GM23338 (cell line): ENCODE measurements at regions not wholly inside any gene's neighbourhood (a gene's known extent, or its start where the extent isn't known, plus 50 kb on each side); places are given as distances from the start of the nearest gene placed in this dataset.

Source experiments
- ATAC-seq: fragments of 200-7000 bp; cut with Tn5 transposase; 3 replicates; pipeline ENCODE4 v1.9.1; 2020
- DNase-seq: peaks from one replicate; pipeline ENCODE4 v3.0.0-alpha.2; 2015; ENCODE audit warnings: low spot score
- H2AFZ ChIP-seq: fragments of 200-600 bp; sonication (generic); 2 replicates; pipeline ENCODE4 v1.8.0; 2016; ENCODE audit warnings: antibody characterized with exemption, mild to moderate bottlenecking, moderate library complexity
- H3F3A ChIP-seq: fragments of 200-600 bp; sonication (generic); replicated peaks from 2 replicates; pipeline ENCODE4 v1.8.0; 2017; ENCODE audit warnings: antibody characterized with exemption, mixed run types, low read depth
- H3K27ac ChIP-seq: fragments of 200-600 bp; sonication (generic); 2 replicates; pipeline ENCODE4 v1.6.1; 2016; ENCODE audit warnings: low read depth
- H3K27me3 ChIP-seq: fragments of 200-600 bp; sonication (generic); 2 replicates; pipeline ENCODE4 v1.8.0; 2016; ENCODE audit warnings: mild to moderate bottlenecking, mixed run types, moderate library complexity; ENCODE audit not compliant: insufficient read depth
- H3K36me3 ChIP-seq: fragments of 200-600 bp; sonication (generic); 2 replicates; pipeline ENCODE4 v1.8.0; 2016; ENCODE audit warnings: mild to moderate bottlenecking; ENCODE audit not compliant: insufficient read depth
- H3K4me1 ChIP-seq: fragments of 200-600 bp; sonication (generic); 2 replicates; pipeline ENCODE4 v1.8.0; 2016; ENCODE audit warnings: mild to moderate bottlenecking, moderate library complexity; ENCODE audit not compliant: insufficient read depth
- H3K4me2 ChIP-seq: fragments of 200-600 bp; sonication (generic); 2 replicates; pipeline ENCODE4 v1.7.1; 2017; ENCODE audit warnings: mixed run types
- H3K4me3 ChIP-seq: fragments of 200-600 bp; sonication (generic); 2 replicates; pipeline ENCODE4 v1.6.1; 2016; ENCODE audit warnings: mixed run types
- H3K79me2 ChIP-seq: fragments of 200-600 bp; sonication (generic); replicated peaks from 2 replicates; pipeline ENCODE4 v1.8.0; 2017; ENCODE audit warnings: mild to moderate bottlenecking; ENCODE audit not compliant: insufficient read depth
- H3K9me2 ChIP-seq: fragments of 200-600 bp; sonication (generic); 2 replicates; pipeline ENCODE4 v1.8.0; 2017; ENCODE audit not compliant: insufficient read depth
- H4K20me1 ChIP-seq: fragments of 200-600 bp; sonication (generic); replicated peaks from 2 replicates; pipeline ENCODE4 v1.8.0; 2017; ENCODE audit warnings: mild to moderate bottlenecking; ENCODE audit not compliant: insufficient read depth
- H3K27ac Mint-ChIP-seq: 2 replicates; pipeline ENCODE4 v1.8.0; 2020; ENCODE audit warnings: inconsistent platforms, mild to moderate bottlenecking, moderate library complexity, mixed read lengths
- H3K27me3 Mint-ChIP-seq: 3 replicates; pipeline ENCODE4 v1.8.0; 2022; ENCODE audit warnings: low read depth, mild to moderate bottlenecking, moderate library complexity, mixed read lengths, inconsistent platforms; ENCODE audit not compliant: insufficient read depth, poor library complexity
- H3K36me3 Mint-ChIP-seq: 3 replicates; pipeline ENCODE4 v1.8.0; 2021; ENCODE audit warnings: low read depth, mild to moderate bottlenecking, inconsistent platforms, moderate library complexity, mixed read lengths
- H3K4me1 Mint-ChIP-seq: 3 replicates; pipeline ENCODE4 v1.8.0; 2020; ENCODE audit warnings: mild to moderate bottlenecking, inconsistent platforms, mixed read lengths
- H3K4me3 Mint-ChIP-seq: 3 replicates; pipeline ENCODE4 v1.8.0; 2021; ENCODE audit warnings: moderate library complexity, mild to moderate bottlenecking, inconsistent platforms, mixed read lengths
- H3K9me3 Mint-ChIP-seq: 3 replicates; pipeline ENCODE4 v1.8.0; 2020; ENCODE audit warnings: moderate library complexity, mild to moderate bottlenecking, inconsistent platforms, mixed read lengths
- CREB1 ChIP-seq: fragments of 250-450 bp; sonication (Bioruptor Pico); IDR thresholded peaks from 2 replicates; pipeline ENCODE4 v1.5.0; 2020; ENCODE audit warnings: low read depth, mild to moderate bottlenecking, moderate library complexity
- CTCF ChIP-seq, 2 experiments: fragments of 200-600 bp in 1 of 2; sonication (generic) in 1 of 2; conservative IDR thresholded peaks; 2 replicates each; pipeline versions ENCODE4 v1.5.1 to v1.6.1; 2016 to 2017; ENCODE audit warnings: antibody characterized with exemption in 2 of 2, low read depth in 2 of 2, mild to moderate bottlenecking in 2 of 2, moderate library complexity in 1 of 2
- EZH2 ChIP-seq: fragments of 200-600 bp; sonication (generic); IDR thresholded peaks from one replicate; pipeline ENCODE4 v1.8.0; 2017; ENCODE audit warnings: antibody characterized with exemption, mild to moderate bottlenecking, low read depth; ENCODE audit not compliant: unreplicated experiment
- JUNB ChIP-seq: IDR thresholded peaks from one replicate; pipeline ENCODE4 v1.6.1; 2016; ENCODE audit warnings: antibody characterized with exemption; ENCODE audit not compliant: unreplicated experiment
- STAT1 ChIP-seq: IDR thresholded peaks from one replicate; pipeline ENCODE4 v1.6.1; 2016; ENCODE audit warnings: antibody characterized with exemption; ENCODE audit not compliant: unreplicated experiment
- ZNF114 ChIP-seq: fragments of 250-450 bp; sonication (Bioruptor Pico); IDR thresholded peaks from 2 replicates; pipeline ENCODE4 v1.5.0; 2020; ENCODE audit warnings: mild to moderate bottlenecking, moderate library complexity
- TF ChIP-seq, protein P1 (sequence below): IDR thresholded peaks from one replicate; pipeline ENCODE4 v1.6.1; 2018; ENCODE audit warnings: antibody characterized with exemption; ENCODE audit not compliant: unreplicated experiment
- TF ChIP-seq, protein P2 (sequence below): IDR thresholded peaks from 2 replicates; pipeline ENCODE4 v1.6.1; 2016; ENCODE audit warnings: antibody characterized with exemption

GRCh38 chr17:33567223-33567622 is 274.1 kb upstream of the ASIC2 start (continued):
- TF ChIP-seq CTCF (conservative IDR thresholded peaks at IDR 0.05; ENCODE audit: low read depth in 2 of 2) (no peak), STAT1 (no peak)

GRCh38 chr17:33572615-33573014 is 279.5 kb upstream of the ASIC2 start:
- H3K4me3 ChIP-seq, result no peak overlapping the region
- H3K27ac ChIP-seq, result no peak overlapping the region
- no peak overlapping the region for H3K4me3 Mint-ChIP-seq
- H3K9me2 ChIP-seq, result peaks cover 36% of the 10 kb centered on the region
- no peaks in the 10 kb centered on the region for H3K9me3 Mint-ChIP-seq
- H3K79me2 ChIP-seq, result no peaks in the 10 kb centered on the region
- TF ChIP-seq CREB1, result no peak
- TF ChIP-seq, protein P1, sequence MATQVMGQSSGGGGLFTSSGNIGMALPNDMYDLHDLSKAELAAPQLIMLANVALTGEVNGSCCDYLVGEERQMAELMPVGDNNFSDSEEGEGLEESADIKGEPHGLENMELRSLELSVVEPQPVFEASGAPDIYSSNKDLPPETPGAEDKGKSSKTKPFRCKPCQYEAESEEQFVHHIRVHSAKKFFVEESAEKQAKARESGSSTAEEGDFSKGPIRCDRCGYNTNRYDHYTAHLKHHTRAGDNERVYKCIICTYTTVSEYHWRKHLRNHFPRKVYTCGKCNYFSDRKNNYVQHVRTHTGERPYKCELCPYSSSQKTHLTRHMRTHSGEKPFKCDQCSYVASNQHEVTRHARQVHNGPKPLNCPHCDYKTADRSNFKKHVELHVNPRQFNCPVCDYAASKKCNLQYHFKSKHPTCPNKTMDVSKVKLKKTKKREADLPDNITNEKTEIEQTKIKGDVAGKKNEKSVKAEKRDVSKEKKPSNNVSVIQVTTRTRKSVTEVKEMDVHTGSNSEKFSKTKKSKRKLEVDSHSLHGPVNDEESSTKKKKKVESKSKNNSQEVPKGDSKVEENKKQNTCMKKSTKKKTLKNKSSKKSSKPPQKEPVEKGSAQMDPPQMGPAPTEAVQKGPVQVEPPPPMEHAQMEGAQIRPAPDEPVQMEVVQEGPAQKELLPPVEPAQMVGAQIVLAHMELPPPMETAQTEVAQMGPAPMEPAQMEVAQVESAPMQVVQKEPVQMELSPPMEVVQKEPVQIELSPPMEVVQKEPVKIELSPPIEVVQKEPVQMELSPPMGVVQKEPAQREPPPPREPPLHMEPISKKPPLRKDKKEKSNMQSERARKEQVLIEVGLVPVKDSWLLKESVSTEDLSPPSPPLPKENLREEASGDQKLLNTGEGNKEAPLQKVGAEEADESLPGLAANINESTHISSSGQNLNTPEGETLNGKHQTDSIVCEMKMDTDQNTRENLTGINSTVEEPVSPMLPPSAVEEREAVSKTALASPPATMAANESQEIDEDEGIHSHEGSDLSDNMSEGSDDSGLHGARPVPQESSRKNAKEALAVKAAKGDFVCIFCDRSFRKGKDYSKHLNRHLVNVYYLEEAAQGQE, result peak; percentile 81
- no peak overlapping the region for H3K27ac Mint-ChIP-seq
- no peak overlapping the region for H2AFZ ChIP-seq
- DNase-seq (no peak), ATAC-seq (peak; percentile 74)
- no peak overlapping the region for H3K4me2 ChIP-seq
- no peaks in the 10 kb centered on the region for H4K20me1 ChIP-seq
- no peaks in the 10 kb centered on the region for H3K36me3 ChIP-seq
- H3K4me1 Mint-ChIP-seq, result peaks cover 13% of the 10 kb centered on the region; the same call in 2 of the 3 replicates
- H3K4me1 ChIP-seq, result peaks cover 4% of the 10 kb centered on the region
- H3K36me3 Mint-ChIP-seq, result no peaks in the 10 kb centered on the region
- peaks cover 10% of the 10 kb centered on the region for H3K27me3 Mint-ChIP-seq
- H3F3A ChIP-seq, result no peaks in the 10 kb centered on the region
- no peaks in the 10 kb centered on the region for H3K27me3 ChIP-seq

GRCh38 chr17:33574942-33575445 is 281.9 kb upstream of the ASIC2 start:
- Histone ChIP-seq H3K36me3 (no peaks in the 10 kb centered on the region), H3K27ac (no peak overlapping the region), H3K79me2 (no peaks in the 10 kb centered on the region), H3K4me3 (no peak overlapping the region), H3K4me1 (peaks cover 4% of the 10 kb centered on the region), H3K27me3 (no peaks in the 10 kb centered on the region), H3F3A (no peaks in the 10 kb centered on the region), H4K20me1 (no peaks in the 10 kb centered on the region), H2AFZ (no peak overlapping the region), H3K9me2 (peaks cover 24% of the 10 kb centered on the region), H3K4me2 (peak overlapping the region; percentile 39; the same call in 1 of the 2 replicates)
- peaks cover 7% of the 10 kb centered on the region; the same call in 2 of the 3 replicates for H3K9me3 Mint-ChIP-seq
- H3K4me3 Mint-ChIP-seq, result no peak overlapping the region
- H3K36me3 Mint-ChIP-seq, result peaks cover 2% of the 10 kb centered on the region; the same call in 1 of the 3 replicates
- ATAC-seq, result no peak
- H3K27me3 Mint-ChIP-seq, result peaks cover 10% of the 10 kb centered on the region
- no peak overlapping the region for H3K27ac Mint-ChIP-seq
- peaks cover 13% of the 10 kb centered on the region; the same call in 2 of the 3 replicates for H3K4me1 Mint-ChIP-seq
- DNase-seq, result no peak
- no peak for TF ChIP-seq EZH2
- TF ChIP-seq JUNB, result no peak
- no peak for TF ChIP-seq CREB1
- no peak for TF ChIP-seq CTCF (conservative IDR thresholded peaks at IDR 0.05; ENCODE audit: low read depth in 2 of 2)
- TF ChIP-seq ZNF114 (CRISPR knock-in tag), result no peak
- TF ChIP-seq, protein P2, sequence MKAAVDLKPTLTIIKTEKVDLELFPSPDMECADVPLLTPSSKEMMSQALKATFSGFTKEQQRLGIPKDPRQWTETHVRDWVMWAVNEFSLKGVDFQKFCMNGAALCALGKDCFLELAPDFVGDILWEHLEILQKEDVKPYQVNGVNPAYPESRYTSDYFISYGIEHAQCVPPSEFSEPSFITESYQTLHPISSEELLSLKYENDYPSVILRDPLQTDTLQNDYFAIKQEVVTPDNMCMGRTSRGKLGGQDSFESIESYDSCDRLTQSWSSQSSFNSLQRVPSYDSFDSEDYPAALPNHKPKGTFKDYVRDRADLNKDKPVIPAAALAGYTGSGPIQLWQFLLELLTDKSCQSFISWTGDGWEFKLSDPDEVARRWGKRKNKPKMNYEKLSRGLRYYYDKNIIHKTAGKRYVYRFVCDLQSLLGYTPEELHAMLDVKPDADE, result no peak
